ENCODE measurements at regions not wholly inside any gene's neighbourhood (a gene's known extent, or its start where the extent isn't known, plus 50 kb on each side); places are given as distances from the start of the nearest gene placed in this dataset.

GRCh38 chr20:60096166-60096565 lies 137.9 kb downstream of the CDH26 start:
- Histone ChIP-seq H3K9me2 (replicated peaks; ENCODE audit: low read length) (no peaks in the 10 kb centered on the region), H2AFZ (ENCODE audit: low read length) (no peak overlapping the region), H4K20me1 (ENCODE audit: low read length) (no peaks in the 10 kb centered on the region), H3K79me2 (ENCODE audit: low read length) (no peaks in the 10 kb centered on the region), H3K4me2 (ENCODE audit: low read length) (no peak overlapping the region), H3F3A (ENCODE audit: low read length, unreplicated experiment) (no peaks in the 10 kb centered on the region), H3K27ac (ENCODE audit: low read length) (no peak overlapping the region), H3K27me3 (ENCODE audit: low read length) (peaks cover 27% of the 10 kb centered on the region), H3K9ac (ENCODE audit: low read length) (no peak overlapping the region), H3K9me3 (ENCODE audit: low read length) (0 out of 2 replicates have a peak, but pooled peaks cover 3% of the 10 kb centered on the region), H3K4me3 (ENCODE audit: low read length) (no peak overlapping the region), H3K36me3 (ENCODE audit: low read depth, low read length) (no peaks in the 10 kb centered on the region), H3K4me1 (ENCODE audit: insufficient read depth, low read length) (no peaks in the 10 kb centered on the region)
- POLR2A ChIA-PET (ENCODE audit: unreplicated experiment), result no interaction called here
- BruUV-seq (replicated peaks), result no TSS peak
- CTCF ChIA-PET, result no interaction called here
- intact Hi-C loops (cut with micrococcal nuclease), result no loop called here
- ATAC-seq (no peak), DNase-seq (no peak)
- no peak for TF ChIP-seq EZH2phosphoT487 (IDR thresholded peaks at IDR 0.05; ENCODE audit: borderline replicate concordance, low read length)
- no peak for TF ChIP-seq EZH2 (IDR thresholded peaks at IDR 0.05; ENCODE audit: low read length, unreplicated experiment)

GRCh38 chr20:60097285-60097684 lies 139.1 kb downstream of the CDH26 start:
- no peak overlapping the region for H3K9ac ChIP-seq (ENCODE audit: low read length)
- TF ChIP-seq EZH2phosphoT487 (IDR thresholded peaks at IDR 0.05; ENCODE audit: borderline replicate concordance, low read length), result no peak
- TF ChIP-seq EZH2 (IDR thresholded peaks at IDR 0.05; ENCODE audit: low read length, unreplicated experiment), result no peak
- TF ChIP-seq CTCF (conservative IDR thresholded peaks at IDR 0.05; ENCODE audit: low read depth, low read length), result no peak
- BruUV-seq (replicated peaks), result no TSS peak
- H3K4me3 ChIP-seq (ENCODE audit: low read length), result no peak overlapping the region
- H3K4me2 ChIP-seq (ENCODE audit: low read length), result no peak overlapping the region
- no peaks in the 10 kb centered on the region for H3K4me1 ChIP-seq (ENCODE audit: insufficient read depth, low read length)
- CTCF ChIA-PET, result no interaction called here
- H3K9me3 ChIP-seq (ENCODE audit: low read length), result 0 out of 2 replicates have a peak, but pooled peaks cover 3% of the 10 kb centered on the region
- H3F3A ChIP-seq (ENCODE audit: low read length, unreplicated experiment), result no peaks in the 10 kb centered on the region
- no peak for DNase-seq
- POLR2A ChIA-PET (ENCODE audit: unreplicated experiment), result no interaction called here
- intact Hi-C loops (cut with micrococcal nuclease), result no loop called here
- H3K27ac ChIP-seq (ENCODE audit: low read length), result no peak overlapping the region
- no peaks in the 10 kb centered on the region for H4K20me1 ChIP-seq (ENCODE audit: low read length)
- no peaks in the 10 kb centered on the region for H3K79me2 ChIP-seq (ENCODE audit: low read length)
- H3K27me3 ChIP-seq (ENCODE audit: low read length), result peaks cover 38% of the 10 kb centered on the region
- no peaks in the 10 kb centered on the region for H3K36me3 ChIP-seq (ENCODE audit: low read depth, low read length)
- ATAC-seq, result no peak
- no peaks in the 10 kb centered on the region for H3K9me2 ChIP-seq (replicated peaks; ENCODE audit: low read length)
- H2AFZ ChIP-seq (ENCODE audit: low read length), result no peak overlapping the region

DNA sequence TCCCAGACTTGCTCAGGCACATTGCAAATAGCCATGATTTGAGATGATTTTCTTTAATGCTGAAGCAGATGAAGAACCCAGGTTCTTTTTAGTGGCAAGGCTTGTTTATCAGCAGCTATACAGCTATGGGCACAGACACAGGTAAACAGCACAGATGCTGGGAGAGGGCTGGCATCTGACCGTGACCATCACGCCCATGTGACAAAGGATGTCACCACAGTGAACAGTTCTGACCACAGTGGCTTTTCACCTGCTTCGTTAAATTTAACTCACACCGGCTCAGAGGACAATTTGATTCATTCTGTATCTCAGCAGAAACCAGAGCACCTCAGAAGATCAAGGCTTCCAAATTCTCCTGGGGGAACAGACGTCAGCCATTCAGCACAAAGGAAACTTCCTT lies 142.6 kb downstream of the CDH26 start:
- no peak for DNase-seq
- H3K4me1 ChIP-seq (ENCODE audit: insufficient read depth, low read length), result no peaks in the 10 kb centered on the region
- no peaks in the 10 kb centered on the region for H4K20me1 ChIP-seq (ENCODE audit: low read length)
- no peaks in the 10 kb centered on the region for H3K79me2 ChIP-seq (ENCODE audit: low read length)
- H3K4me2 ChIP-seq (ENCODE audit: low read length), result no peak overlapping the region
- H2AFZ ChIP-seq (ENCODE audit: low read length), result no peak overlapping the region
- H3K36me3 ChIP-seq (ENCODE audit: low read depth, low read length), result no peaks in the 10 kb centered on the region
- BruUV-seq (replicated peaks), result no TSS peak
- peaks cover 47% of the 10 kb centered on the region for H3K27me3 ChIP-seq (ENCODE audit: low read length)
- H3K4me3 ChIP-seq (ENCODE audit: low read length), result no peak overlapping the region
- ChIA-PET POLR2A (ENCODE audit: unreplicated experiment) (no interaction called here), CTCF (no interaction called here)
- no peak for TF ChIP-seq EZH2 (IDR thresholded peaks at IDR 0.05; ENCODE audit: low read length, unreplicated experiment)
- TF ChIP-seq CTCF (conservative IDR thresholded peaks at IDR 0.05; ENCODE audit: low read depth, low read length), result no peak
- no peak for TF ChIP-seq EZH2phosphoT487 (IDR thresholded peaks at IDR 0.05; ENCODE audit: borderline replicate concordance, low read length)
- no peak for ATAC-seq
- no peak overlapping the region for H3K9ac ChIP-seq (ENCODE audit: low read length)
- no peaks in the 10 kb centered on the region for H3F3A ChIP-seq (ENCODE audit: low read length, unreplicated experiment)
- intact Hi-C loops (cut with micrococcal nuclease), result no loop called here
- H3K27ac ChIP-seq (ENCODE audit: low read length), result no peak overlapping the region
- no peaks in the 10 kb centered on the region for H3K9me3 ChIP-seq (ENCODE audit: low read length)
- H3K9me2 ChIP-seq (replicated peaks; ENCODE audit: low read length), result no peaks in the 10 kb centered on the region
